Inferior parietal cortex (tissue), 1 donor: ENCODE measurements at regions not wholly inside any gene's neighbourhood (a gene's known extent, or its start where the extent isn't known, plus 50 kb on each side); places are given as distances from the start of the nearest gene placed in this dataset.
"Not testable (repeated sequence)": the region's sequence is repeated elsewhere in the genome, so short reads cannot be mapped to it uniquely, and the experiment has no call there.

Experiments used
- DNase-seq: peaks from one replicate; pipeline ENCODE4 v3.0.0-alpha.2; 2016; ENCODE audit errors: extremely low spot score

DNA sequence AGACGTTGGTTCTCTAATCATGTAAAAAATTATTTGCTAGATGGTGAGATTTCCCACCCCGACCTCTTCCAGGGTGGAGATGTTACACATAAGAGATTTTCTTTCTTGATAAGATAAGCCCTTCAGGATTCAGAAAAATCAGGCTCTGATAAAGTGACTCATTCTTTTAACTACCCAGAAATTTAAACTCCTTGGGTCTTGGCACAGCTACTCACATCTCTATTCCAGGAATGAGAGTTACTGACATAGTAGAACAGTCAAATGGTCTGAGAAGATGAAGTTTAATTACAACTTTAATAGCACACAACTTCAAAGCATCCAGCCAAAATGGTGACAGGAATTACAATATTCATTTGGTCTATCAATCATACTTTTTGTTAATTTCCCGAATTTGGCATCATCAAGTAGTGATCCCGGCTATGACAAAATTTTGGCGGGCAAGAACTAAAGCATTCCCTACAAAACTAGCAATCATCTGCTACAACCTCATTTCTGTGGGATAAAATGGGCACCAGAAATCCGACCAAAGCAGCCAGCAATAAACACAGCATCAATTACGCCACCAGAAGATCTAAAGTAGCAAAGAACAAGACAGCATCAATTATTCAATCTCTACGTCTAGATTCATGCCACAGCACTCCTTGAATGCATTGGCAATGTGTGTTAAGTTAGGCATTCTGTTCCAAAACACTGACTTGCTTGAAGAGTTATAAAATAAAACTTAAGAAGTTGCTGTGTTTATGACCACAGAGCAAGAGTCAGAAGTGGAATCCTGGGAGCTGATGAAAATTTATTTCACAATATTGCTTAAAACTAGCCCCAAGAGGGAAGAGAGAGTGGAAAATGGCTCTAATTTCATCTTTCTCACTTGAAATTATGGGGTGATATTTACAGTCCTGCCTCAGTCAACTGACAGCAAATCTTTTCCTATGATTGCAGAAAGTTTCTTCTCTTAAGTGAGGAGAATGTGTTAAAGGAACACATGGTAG is 565.7 kb upstream of the ANKRD30A start:
- DNase-seq: no peak

DNA sequence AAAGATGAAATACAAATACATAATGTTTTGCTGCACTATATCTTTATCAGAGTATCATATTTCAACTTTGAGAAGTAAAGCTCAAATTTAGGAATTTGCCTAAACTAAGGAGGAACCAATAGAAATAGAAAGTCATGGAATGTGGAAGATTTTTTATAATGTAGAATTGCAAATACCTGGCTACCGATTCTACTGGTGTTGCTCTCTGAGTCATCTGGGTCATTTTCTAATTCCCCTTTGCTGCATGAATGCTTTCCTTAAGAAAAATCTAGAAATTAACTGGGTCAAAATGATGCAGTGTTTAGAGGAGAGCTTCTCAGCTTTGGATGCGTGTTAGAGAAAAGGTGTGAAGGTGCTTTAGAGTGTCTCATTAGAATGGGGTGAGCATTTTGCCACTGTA is 568.9 kb upstream of the ANKRD30A start:
- no peak for DNase-seq

- peak; percentile 42 for DNase-seq
Measured at GRCh38 chr10:36555036-36555435, 570.4 kb upstream of the ANKRD30A start.

GRCh38 chr10:36547965-36548364 is 577.4 kb upstream of the ANKRD30A start:
- no peak for DNase-seq

DNA sequence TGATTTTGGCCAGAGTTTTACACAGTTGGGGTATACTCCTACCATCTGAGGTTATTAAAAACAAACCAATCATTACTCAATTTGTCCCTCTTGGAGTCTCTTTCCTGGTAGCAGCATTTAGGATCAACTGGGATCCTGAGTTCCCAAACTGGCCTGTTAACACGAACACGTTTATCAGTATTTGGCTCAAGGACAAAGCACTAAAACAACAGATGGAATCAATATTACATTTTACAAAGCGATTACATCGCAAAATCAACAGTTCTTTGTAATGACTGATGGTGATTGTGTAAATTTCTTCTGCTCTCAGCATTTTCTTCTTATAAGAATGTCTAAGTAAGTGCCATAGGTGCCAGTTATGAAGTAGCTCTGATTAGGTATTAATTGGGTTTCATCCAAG is 582.9 kb upstream of the ANKRD30A start:
- DNase-seq: no peak

DNA sequence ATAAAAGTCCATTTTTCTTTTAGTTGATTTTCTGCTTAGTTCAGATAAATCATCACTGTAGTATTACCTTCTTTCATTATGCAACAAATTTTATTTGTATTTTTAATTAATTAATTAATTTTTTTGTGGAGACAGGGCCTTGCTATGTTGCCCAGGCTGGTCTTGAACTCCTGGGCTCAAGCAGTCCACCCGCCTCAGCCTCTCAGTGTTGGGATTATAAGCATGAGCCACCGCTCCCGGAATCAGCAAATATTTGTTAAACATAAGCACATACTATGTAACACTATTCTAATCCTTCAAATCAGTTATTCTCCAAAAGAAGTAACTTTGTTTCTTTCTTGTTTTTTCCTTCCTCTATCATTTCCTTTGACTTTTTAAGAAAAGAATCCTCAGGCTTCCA is 584.8 kb upstream of the ANKRD30A start:
- no peak for DNase-seq

GRCh38 chr10:36538953-36539586 is 586.3 kb upstream of the ANKRD30A start:
- no peak for DNase-seq

- DNase-seq: no peak
Measured at GRCh38 chr10:36534471-36535002, 590.9 kb upstream of the ANKRD30A start.

- DNase-seq: no peak
Measured at GRCh38 chr10:36533861-36534260, 591.5 kb upstream of the ANKRD30A start.

GRCh38 chr10:36533316-36533715 is 592.1 kb upstream of the ANKRD30A start:
- no peak for DNase-seq

DNA sequence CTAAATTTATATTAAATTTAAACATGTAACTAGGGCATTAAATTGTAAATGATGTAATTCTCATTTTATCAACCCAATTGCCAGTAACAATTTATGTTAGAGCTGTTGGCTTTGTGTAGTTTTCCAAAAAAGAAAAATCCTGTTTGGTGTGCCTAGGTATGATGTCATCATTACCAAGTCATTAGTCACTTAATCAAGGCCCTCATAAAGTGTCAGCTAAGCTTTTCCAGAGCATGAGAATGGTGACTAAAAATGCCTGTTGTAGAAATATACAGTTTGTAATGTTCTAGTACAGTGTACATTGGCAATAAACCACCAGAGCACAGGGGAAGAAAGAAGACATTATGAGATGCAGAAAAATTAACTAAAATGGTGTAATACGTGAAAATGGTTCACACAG is 593.8 kb upstream of the ANKRD30A start:
- no peak for DNase-seq

- no peak for DNase-seq
Measured at GRCh38 chr10:36526033-36526432, 599.4 kb upstream of the ANKRD30A start.

DNA sequence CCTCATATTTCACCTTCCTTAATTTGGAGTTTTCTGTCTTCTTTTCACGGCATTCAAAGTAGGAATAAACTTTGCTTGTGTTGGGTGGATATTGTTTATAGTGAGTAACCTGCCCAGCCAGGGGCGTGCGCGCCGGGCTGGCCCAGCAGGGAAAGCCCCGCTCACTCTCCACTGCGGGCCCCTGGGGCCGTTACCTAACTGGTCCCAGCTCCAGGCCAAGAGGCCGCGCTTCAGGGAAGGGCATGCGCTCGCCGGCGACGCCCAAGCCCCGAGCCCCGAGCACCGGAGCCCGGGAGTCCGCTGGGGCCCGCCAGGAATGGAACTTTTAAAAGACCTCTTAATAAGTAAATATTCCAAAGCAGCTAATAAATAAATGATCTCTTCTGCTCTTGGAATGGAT is 601.3 kb upstream of the ANKRD30A start:
- DNase-seq: not testable (repeated sequence)

DNA sequence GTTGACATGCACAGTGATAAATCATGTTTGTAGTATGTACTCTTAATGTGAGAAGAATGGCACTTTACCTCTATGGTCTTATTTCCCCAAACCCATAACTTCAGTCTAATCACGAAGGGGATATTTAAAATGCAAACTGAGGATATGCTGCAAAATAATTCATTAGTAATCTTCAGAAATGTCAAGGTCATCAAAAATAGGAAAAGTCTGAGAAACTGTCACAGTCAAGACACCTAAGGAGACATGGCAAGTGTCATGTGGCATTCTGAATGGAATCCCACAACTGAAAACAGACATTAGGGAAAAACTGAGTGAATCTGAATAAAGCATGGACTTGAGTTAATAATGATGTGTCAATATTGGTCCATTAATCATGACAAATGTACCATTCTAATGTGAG is 605.5 kb upstream of the ANKRD30A start:
- DNase-seq: no peak

GRCh38 chr10:36516281-36516680 is 609.1 kb upstream of the ANKRD30A start:
- DNase-seq: no peak

DNA sequence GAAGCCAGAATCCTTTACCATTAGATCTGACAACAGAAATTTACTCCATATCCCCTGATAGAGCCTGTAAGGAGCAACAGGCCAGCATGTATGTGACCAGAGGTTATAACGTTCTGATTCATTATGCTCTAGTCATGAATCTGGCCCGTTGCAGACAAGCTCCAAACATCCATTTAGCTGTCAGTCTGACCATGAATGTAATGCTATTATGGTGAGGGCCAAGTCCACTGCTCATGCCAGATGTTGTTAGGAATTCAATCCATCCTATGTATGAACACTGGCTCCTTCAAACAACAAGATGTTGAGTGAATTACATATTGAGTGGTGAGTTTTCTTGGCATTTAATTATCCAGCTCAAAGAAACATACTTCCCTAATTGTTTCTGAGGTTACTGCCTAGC is 610.1 kb upstream of the ANKRD30A start:
- DNase-seq: no peak

DNA sequence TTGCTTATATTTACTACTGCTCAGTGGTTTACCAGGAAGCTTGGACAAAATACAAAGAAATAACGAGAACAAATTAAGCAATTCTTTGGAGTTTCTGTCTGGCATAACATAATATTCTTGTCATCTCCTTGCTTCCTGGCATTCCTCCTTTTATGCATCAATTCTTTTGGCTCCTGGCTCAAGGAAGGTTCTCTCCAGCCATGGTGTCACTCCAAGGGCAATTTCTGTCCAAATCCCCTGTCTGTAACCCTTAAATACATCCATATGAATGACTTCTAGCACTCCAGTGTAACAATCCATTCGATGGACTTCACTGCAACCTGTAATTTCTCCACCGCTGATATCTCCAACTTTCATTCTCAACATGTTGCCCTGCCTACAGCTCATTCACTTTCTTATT is 617.7 kb upstream of the ANKRD30A start:
- DNase-seq: no peak

DNA sequence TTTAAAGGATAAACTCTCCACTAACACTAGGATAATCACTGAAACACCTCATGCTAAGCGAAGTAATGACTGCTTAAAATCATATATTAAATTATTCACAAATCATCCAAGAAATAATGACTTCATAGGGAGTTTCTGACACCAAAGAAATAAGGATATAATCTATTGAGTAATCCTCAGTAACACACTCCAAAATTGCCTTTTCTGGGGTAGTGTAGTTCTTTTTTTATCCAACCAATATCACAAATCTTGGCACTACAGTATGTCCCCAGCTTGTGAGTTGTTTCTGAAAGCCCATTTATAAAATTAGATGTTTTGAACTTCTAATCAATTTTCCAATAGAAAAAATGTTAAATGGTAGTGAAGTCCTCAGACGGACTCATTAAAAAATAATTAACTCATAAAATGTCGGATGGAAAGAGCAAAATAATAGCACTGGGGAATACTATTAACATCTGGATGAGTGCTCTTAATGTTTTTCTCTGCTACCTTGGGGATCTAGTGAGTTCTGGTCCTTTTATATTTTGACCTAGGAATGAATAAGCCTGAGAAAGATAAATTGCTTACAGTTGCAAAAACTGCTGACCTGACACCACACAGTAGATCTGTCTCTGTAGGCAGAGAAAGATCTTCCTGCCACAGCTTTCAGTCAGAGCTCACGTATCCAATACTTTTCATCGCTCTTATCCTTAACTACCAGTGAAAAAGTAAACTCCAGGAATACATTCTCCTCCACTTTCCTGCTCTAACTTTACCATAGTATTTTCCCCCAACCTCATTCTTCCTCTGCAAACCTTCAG is 618.5 kb upstream of the ANKRD30A start:
- no peak for DNase-seq

DNA sequence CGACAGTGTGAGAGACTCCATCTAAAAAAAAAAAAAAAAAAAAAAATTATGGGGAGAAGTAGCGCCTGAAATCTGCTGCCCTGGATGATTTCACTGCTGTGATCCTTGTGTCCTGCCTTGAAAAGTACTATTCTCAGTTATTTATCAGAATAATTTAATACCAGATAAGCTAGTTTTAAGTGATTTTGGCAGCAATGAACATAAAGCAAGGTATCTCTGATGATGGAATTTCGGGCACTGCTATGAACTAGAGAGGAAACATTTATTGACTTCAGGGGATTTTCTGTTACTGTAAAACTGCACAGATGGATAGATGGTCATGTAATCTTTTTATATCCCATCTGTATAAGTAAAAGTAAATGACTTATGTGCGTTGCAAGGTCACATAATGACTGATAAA is 619.1 kb upstream of the ANKRD30A start:
- DNase-seq: no peak

DNA sequence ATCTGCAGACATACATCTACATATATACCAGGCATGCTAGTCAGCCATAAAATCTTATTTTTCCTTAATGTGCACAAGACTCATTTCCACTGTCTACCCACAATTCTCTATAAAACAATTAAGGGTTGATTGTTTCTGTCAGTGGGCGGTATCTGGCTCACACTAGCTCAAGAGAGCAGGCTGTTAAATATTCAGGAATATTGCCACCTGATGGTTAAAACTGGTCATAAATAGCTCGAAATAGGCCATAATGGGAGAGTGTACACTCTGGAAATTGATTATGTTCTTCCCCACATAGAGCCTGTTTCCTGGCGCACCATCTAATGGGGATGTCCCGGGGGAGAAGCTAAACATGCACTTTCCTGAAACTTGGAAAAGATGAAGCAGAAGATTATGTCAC is 620.6 kb upstream of the ANKRD30A start:
- DNase-seq: no peak

DNA sequence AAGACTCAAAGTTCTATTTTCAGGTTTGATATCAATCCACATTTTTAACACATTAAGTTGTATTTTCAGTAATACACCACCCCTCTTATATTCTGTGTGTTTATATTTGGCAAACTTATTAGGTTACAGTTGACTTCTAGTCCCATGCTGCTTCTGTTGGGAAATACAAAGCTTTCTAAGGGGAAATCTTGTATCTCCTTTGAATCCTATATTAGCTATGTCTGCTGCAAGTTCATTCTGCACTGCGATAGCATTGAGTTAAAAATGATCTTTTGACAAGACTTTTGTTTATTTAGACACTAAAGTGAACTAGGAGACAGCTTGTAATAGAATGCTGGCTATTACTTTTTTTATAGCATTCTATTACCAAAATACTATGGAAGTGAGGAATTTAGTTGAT is 625.1 kb upstream of the ANKRD30A start:
- no peak for DNase-seq

- no peak for DNase-seq
Measured at GRCh38 chr10:36499693-36500092, 625.7 kb upstream of the ANKRD30A start.
